ENCODE measurements at regions not wholly inside any gene's neighbourhood (a gene's known extent, or its start where the extent isn't known, plus 50 kb on each side); places are given as distances from the start of the nearest gene placed in this dataset.

GRCh38 chr11:69963533-69964246 lies 114.4 kb upstream of the ANO1 start:
- DNase-seq (ENCODE audit: insufficient read length), result no peak
- no peak for TF ChIP-seq TAF1 (IDR thresholded peaks at IDR 0.05; ENCODE audit: borderline replicate concordance, low read depth, low read length)
- no peak for TF ChIP-seq POLR2AphosphoS5 (IDR thresholded peaks at IDR 0.05; ENCODE audit: low read depth, low read length)
- no peak for TF ChIP-seq POLR2A (IDR thresholded peaks at IDR 0.05; ENCODE audit: low read depth, low read length)
- FAIRE-seq, result no peak

- TF ChIP-seq POLR2A (IDR thresholded peaks at IDR 0.05; ENCODE audit: low read depth, low read length) (no peak), POLR2AphosphoS5 (IDR thresholded peaks at IDR 0.05; ENCODE audit: low read depth, low read length) (no peak), TAF1 (IDR thresholded peaks at IDR 0.05; ENCODE audit: borderline replicate concordance, low read depth, low read length) (no peak)
- FAIRE-seq (no peak), DNase-seq (ENCODE audit: insufficient read length) (no peak)
Observed at GRCh38 chr11:69964247-69964643, 113.9 kb upstream of the ANO1 start.

DNA sequence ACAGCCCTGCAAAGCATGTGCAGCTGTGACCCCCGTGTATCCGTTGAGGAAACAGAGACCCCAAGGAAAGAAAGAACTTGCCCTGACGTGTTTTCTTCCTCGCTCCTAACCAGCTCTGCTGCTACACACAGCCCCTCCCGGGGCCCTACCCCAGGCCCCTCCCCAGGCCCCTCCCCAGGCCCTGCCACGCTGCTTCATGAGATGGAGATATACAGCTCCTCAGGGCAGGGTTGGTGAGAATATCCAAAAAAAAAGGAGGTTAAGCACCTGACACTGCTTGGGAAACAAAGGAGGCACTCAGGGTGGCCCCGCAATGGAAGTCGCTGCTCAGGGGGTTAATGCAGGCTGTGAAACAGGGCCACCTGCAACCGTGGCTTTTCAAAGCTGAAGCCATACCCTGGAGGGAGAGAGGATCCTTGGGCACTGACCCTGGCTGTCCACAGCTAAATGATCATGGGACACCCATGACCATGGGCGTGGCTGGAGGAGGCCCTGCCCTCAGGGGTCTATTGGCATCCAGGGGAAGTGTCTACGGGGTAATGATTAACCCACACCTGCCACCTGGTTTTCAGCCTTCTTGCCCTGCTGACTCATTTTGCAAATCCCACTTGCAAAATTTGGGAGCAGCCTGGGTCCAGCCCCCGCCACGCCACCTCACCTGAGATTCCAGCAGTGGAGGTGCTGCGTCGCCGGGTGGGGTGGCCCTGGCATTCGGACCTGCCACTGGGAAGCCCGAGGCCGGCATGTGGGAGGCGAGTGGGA lies 112.1 kb upstream of the ANO1 start:
- TF ChIP-seq POLR2AphosphoS5 (IDR thresholded peaks at IDR 0.05; ENCODE audit: low read depth, low read length) (no peak), POLR2A (IDR thresholded peaks at IDR 0.05; ENCODE audit: low read depth, low read length) (no peak), TAF1 (IDR thresholded peaks at IDR 0.05; ENCODE audit: borderline replicate concordance, low read depth, low read length) (no peak)
- DNase-seq (ENCODE audit: insufficient read length) (no peak), FAIRE-seq (no peak)

- DNase-seq (ENCODE audit: insufficient read length) (no peak), FAIRE-seq (no peak)
- no peak for TF ChIP-seq POLR2AphosphoS5 (IDR thresholded peaks at IDR 0.05; ENCODE audit: low read depth, low read length)
- TF ChIP-seq POLR2A (IDR thresholded peaks at IDR 0.05; ENCODE audit: low read depth, low read length), result no peak
- TF ChIP-seq TAF1 (IDR thresholded peaks at IDR 0.05; ENCODE audit: borderline replicate concordance, low read depth, low read length), result no peak
Observed at GRCh38 chr11:69966583-69966835, 111.6 kb upstream of the ANO1 start.

GRCh38 chr11:69966910-69967483 lies 111.1 kb upstream of the ANO1 start:
- FAIRE-seq, result no peak
- TF ChIP-seq POLR2AphosphoS5 (IDR thresholded peaks at IDR 0.05; ENCODE audit: low read depth, low read length) (no peak), TAF1 (IDR thresholded peaks at IDR 0.05; ENCODE audit: borderline replicate concordance, low read depth, low read length) (no peak), POLR2A (IDR thresholded peaks at IDR 0.05; ENCODE audit: low read depth, low read length) (no peak)
- DNase-seq (ENCODE audit: insufficient read length), result no peak

DNA sequence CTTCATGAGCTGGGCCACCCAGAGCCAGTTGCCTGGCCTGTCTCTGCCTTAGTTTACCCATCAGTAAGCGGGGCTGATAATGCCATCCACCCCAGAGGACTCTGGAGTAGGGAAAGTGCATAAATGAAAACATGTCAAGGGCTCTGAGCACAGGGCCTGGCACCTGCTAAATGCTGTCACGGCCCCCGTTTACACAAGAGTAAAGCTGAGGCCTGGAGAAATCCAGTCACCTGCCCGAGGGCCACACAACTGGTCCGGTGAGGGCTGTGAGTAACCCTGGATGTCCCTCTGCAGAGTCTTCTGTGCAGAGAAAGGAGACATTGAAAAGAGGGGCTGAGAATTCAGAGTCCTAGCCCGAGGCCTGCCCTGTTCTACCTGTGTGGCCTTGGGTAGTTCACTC lies 110.6 kb upstream of the ANO1 start:
- DNase-seq (ENCODE audit: insufficient read length) (no peak), FAIRE-seq (no peak)
- no peak for TF ChIP-seq POLR2AphosphoS5 (IDR thresholded peaks at IDR 0.05; ENCODE audit: low read depth, low read length)
- no peak for TF ChIP-seq POLR2A (IDR thresholded peaks at IDR 0.05; ENCODE audit: low read depth, low read length)
- TF ChIP-seq TAF1 (IDR thresholded peaks at IDR 0.05; ENCODE audit: borderline replicate concordance, low read depth, low read length), result no peak

DNA sequence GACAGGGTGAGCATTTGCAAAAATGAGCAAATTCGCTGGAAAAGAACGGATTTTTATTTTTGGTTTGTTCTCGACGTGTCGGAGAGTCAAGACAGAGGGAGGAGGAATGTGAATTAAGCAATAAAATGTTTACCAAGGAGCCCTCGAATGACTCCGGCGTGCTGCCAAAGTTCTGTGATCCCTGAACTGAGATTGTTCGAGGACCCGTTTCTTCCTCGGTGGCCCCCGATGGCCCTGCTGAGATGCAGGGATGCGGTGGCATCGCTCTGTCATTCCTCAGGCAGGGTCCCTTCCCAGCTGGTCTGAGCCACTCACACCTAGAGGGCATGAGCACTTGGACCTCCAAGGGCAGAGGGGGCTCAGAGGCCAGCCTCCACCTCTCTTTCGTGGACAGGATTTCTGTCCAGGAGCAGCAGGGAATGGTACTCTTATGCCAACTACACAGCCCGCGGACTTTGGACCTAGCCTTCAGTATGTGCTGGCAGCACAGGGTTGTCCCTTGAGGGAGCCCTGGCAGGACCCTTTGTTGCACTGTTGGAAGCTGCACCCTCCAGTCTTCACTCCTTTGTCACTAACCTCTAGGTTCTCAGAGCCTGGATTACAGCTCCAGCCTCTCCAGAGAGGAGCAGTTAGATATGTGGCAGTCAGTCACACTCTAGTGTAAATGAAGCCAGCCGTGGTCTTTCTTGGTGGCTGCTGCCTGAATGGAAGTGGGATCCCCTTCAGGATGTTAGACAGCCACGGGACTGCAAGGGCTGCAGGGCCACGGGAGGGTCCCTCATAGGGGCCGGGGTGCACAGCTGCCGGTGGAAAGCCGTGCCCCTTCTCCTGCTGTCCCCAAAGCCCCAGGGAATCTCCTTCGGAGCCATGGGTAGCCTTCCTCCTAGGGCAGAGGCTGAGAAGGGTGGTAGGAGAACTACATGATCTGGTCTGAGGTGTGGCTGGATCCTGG lies 109.4 kb upstream of the ANO1 start:
- DNase-seq (ENCODE audit: insufficient read length) (no peak), FAIRE-seq (no peak)
- TF ChIP-seq TAF1 (IDR thresholded peaks at IDR 0.05; ENCODE audit: borderline replicate concordance, low read depth, low read length) (no peak), POLR2A (IDR thresholded peaks at IDR 0.05; ENCODE audit: low read depth, low read length) (no peak), POLR2AphosphoS5 (IDR thresholded peaks at IDR 0.05; ENCODE audit: low read depth, low read length) (no peak)

- no peak for DNase-seq (ENCODE audit: insufficient read length)
- FAIRE-seq, result no peak
- TF ChIP-seq POLR2A (IDR thresholded peaks at IDR 0.05; ENCODE audit: low read depth, low read length) (no peak), TAF1 (IDR thresholded peaks at IDR 0.05; ENCODE audit: borderline replicate concordance, low read depth, low read length) (no peak), POLR2AphosphoS5 (IDR thresholded peaks at IDR 0.05; ENCODE audit: low read depth, low read length) (no peak)
Observed at GRCh38 chr11:69969890-69970784, 108.0 kb upstream of the ANO1 start.

DNA sequence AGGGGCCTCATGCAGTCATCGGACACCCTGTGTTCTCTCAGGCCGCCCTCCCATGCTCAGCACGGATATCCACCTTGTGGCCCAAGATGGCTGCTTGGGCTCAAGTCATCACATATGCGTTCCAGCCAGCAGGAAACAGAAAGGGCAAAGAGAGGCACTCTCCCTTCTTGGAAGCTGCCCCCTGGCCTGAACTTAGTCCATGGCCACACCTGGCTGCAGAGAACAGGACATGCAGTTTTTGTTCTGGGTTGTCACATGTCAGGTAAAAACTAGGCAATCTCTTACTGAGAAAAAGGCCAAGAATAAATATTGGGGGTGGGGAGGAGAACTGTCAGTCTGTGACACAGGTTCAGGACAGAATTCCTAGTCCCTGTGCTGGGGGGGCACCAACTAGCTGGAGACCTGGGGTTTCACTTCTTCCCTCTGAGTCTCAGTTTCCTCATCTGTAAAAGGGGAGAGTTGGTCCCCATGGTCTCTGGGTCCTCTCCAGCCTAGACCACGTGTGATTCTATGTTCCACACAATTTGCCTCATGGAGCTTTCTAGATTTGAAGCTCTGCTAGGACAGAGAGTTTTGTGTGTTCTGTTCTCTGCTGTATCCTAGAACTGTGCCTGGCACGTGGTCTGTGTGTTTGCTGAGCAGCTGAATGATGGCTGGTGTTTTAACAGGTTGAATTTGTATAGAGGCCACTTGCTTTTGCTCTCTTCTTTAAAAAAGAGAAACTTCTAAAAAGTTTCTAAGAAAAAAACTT lies 107.2 kb upstream of the ANO1 start:
- TF ChIP-seq POLR2A (IDR thresholded peaks at IDR 0.05; ENCODE audit: low read depth, low read length) (no peak), POLR2AphosphoS5 (IDR thresholded peaks at IDR 0.05; ENCODE audit: low read depth, low read length) (no peak), TAF1 (IDR thresholded peaks at IDR 0.05; ENCODE audit: borderline replicate concordance, low read depth, low read length) (no peak)
- FAIRE-seq (no peak), DNase-seq (ENCODE audit: insufficient read length) (no peak)

- DNase-seq (ENCODE audit: insufficient read length), result no peak
- TF ChIP-seq TAF1 (IDR thresholded peaks at IDR 0.05; ENCODE audit: borderline replicate concordance, low read depth, low read length) (no peak), POLR2A (IDR thresholded peaks at IDR 0.05; ENCODE audit: low read depth, low read length) (no peak), POLR2AphosphoS5 (IDR thresholded peaks at IDR 0.05; ENCODE audit: low read depth, low read length) (no peak)
- no peak for FAIRE-seq
Observed at GRCh38 chr11:69971741-69972140, 106.4 kb upstream of the ANO1 start.
